ENCODE measurements at regions not wholly inside any gene's neighbourhood (a gene's known extent, or its start where the extent isn't known, plus 50 kb on each side); places are given as distances from the start of the nearest gene placed in this dataset.

- intact Hi-C loops (cut with DNase I), result no loop called here
- Histone ChIP-seq H3K27ac (no peak overlapping the region), H3K9me3 (no peaks in the 10 kb centered on the region), H3K9ac (ENCODE audit: low read depth in 2 of 2, low read length in 2 of 2) (no peak overlapping the region), H3K4me3 (no peak overlapping the region), H3K36me3 (no peaks in the 10 kb centered on the region), H3K27me3 (no peaks in the 10 kb centered on the region), H3K4me1 (no peaks in the 10 kb centered on the region)
- TF ChIP-seq, protein P1, sequence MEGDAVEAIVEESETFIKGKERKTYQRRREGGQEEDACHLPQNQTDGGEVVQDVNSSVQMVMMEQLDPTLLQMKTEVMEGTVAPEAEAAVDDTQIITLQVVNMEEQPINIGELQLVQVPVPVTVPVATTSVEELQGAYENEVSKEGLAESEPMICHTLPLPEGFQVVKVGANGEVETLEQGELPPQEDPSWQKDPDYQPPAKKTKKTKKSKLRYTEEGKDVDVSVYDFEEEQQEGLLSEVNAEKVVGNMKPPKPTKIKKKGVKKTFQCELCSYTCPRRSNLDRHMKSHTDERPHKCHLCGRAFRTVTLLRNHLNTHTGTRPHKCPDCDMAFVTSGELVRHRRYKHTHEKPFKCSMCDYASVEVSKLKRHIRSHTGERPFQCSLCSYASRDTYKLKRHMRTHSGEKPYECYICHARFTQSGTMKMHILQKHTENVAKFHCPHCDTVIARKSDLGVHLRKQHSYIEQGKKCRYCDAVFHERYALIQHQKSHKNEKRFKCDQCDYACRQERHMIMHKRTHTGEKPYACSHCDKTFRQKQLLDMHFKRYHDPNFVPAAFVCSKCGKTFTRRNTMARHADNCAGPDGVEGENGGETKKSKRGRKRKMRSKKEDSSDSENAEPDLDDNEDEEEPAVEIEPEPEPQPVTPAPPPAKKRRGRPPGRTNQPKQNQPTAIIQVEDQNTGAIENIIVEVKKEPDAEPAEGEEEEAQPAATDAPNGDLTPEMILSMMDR (IDR thresholded peaks at IDR 0.05), result no peak
- DNase-seq, result no peak
Measured at GRCh38 chr4:65968831-65969558, 298.7 kb upstream of the EPHA5 start.

DNA sequence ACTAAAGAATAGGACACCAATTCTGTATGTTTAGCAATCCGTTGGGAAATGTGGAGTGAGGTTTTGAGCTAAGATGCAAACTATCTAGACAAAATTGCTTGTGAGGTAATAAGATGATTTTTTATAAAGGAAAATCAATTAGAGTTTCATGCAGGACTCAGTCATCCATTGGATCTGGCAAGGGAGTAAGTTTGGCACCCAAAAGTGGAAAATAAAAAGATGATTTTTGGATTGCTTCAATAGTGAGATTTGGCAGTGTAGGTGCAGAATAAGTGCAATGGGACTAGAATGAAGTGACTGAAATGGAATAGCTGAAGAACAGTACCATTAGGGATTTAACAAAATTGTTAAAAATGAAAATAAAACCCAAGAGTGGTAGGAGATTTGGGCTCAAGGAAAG lies 290.5 kb upstream of the EPHA5 start:
- TF ChIP-seq, protein P1 (IDR thresholded peaks at IDR 0.05), result no peak
- DNase-seq, result no peak
- no peaks in the 10 kb centered on the region for H3K9me3 ChIP-seq
- no peak overlapping the region for H3K27ac ChIP-seq
- no peak overlapping the region for H3K4me3 ChIP-seq
- intact Hi-C loops (cut with DNase I), result no loop called here
- no peak overlapping the region for H3K9ac ChIP-seq (ENCODE audit: low read depth in 2 of 2, low read length in 2 of 2)
- no peaks in the 10 kb centered on the region for H3K27me3 ChIP-seq
- H3K4me1 ChIP-seq, result no peaks in the 10 kb centered on the region
- no peaks in the 10 kb centered on the region for H3K36me3 ChIP-seq

DNA sequence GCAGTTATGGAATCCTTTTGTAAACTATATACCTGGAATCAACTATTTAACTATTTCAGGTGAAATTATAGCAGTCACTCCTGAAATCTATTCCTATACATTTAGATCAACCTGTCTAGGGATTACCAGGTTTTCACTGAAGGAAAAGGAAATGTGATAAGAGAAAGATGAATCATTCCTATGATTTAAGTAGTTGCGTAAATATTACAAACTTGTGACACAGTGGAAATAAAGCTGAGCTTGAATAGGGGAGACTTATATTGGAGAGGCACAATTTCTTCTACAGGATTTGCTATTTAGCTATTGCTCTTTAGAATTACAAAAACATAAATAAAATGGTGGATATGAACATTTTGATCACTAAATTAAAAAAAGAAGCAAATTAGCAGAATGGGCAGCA lies 284.1 kb upstream of the EPHA5 start:
- Histone ChIP-seq H3K27ac (no peak overlapping the region), H3K4me3 (no peak overlapping the region), H3K27me3 (no peaks in the 10 kb centered on the region), H3K4me1 (no peaks in the 10 kb centered on the region), H3K9me3 (no peaks in the 10 kb centered on the region), H3K36me3 (no peaks in the 10 kb centered on the region), H3K9ac (ENCODE audit: low read depth in 2 of 2, low read length in 2 of 2) (no peak overlapping the region)
- no peak for DNase-seq
- TF ChIP-seq, protein P1 (IDR thresholded peaks at IDR 0.05), result no peak
- intact Hi-C loops (cut with DNase I), result no loop called here

GRCh38 chr4:65951177-65951576 lies 280.9 kb upstream of the EPHA5 start:
- intact Hi-C loops (cut with DNase I), result no loop called here
- Histone ChIP-seq H3K9me3 (no peaks in the 10 kb centered on the region), H3K9ac (ENCODE audit: low read depth in 2 of 2, low read length in 2 of 2) (no peak overlapping the region), H3K4me3 (no peak overlapping the region), H3K27ac (no peak overlapping the region), H3K4me1 (no peaks in the 10 kb centered on the region), H3K27me3 (no peaks in the 10 kb centered on the region), H3K36me3 (no peaks in the 10 kb centered on the region)
- DNase-seq, result no peak
- TF ChIP-seq, protein P1 (IDR thresholded peaks at IDR 0.05), result no peak

- no peak overlapping the region for H3K27ac ChIP-seq
Measured at GRCh38 chr4:65943076-65943475, 272.8 kb upstream of the EPHA5 start.

More at GRCh38 chr4:65943076-65943475, 272.8 kb upstream of the EPHA5 start:
- no peak for DNase-seq
- intact Hi-C loops (cut with DNase I), result no loop called here
- no peak overlapping the region for H3K9ac ChIP-seq (ENCODE audit: low read depth in 2 of 2, low read length in 2 of 2)
- H3K4me1 ChIP-seq, result no peaks in the 10 kb centered on the region
- no peaks in the 10 kb centered on the region for H3K9me3 ChIP-seq
- H3K27me3 ChIP-seq, result no peaks in the 10 kb centered on the region
- no peak overlapping the region for H3K4me3 ChIP-seq
- TF ChIP-seq, protein P1 (IDR thresholded peaks at IDR 0.05), result no peak
- no peaks in the 10 kb centered on the region for H3K36me3 ChIP-seq

All from colonic mucosa (tissue), 4 donors.